ENCODE measurements at regions not wholly inside any gene's neighbourhood (a gene's known extent, or its start where the extent isn't known, plus 50 kb on each side); places are given as distances from the start of the nearest gene placed in this dataset.

DNA sequence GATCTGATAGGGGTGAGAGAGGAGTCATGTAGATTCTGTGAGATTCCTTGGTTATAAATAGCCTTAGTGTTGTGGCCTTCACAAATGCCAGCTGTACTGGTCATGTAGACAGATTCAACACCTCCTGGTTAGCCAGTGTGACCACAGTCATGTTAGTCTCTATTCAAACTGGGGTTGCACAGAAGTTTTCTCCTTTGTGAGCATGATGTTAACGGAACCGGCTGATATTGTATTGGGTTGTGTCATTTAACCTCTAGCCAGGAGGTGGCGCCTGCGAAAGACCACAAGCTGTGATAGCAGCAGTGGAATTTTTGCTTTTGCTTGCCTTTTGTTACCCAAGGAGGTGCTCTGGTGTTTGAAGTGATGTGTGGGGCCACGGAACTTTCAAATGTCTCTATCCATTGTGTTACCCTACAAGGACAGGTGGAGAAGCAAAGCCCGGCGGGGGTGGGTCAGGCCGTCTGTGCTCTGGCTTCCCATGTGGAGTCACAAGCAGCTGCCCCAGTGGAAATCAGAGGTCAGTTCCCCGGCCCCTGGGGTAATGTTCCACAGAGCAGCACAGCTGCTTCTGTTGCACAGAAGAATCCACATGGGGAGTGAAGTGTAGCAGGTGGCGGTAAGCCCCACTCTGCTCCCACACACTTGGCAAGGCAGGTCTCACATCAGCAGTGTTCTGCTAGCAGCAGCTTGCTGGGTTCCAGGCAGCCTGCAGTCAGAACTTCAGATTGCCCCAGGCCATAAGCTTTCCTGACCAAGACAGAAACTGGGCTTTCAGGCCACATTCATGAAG lies 112.6 kb downstream of the ADAMTS1 start:
- H3K4me3 ChIP-seq (ENCODE audit: low read length): peak overlapping the region; percentile 43
- peaks cover 4% of the 10 kb centered on the region for H3K27me3 ChIP-seq (ENCODE audit: control insufficient read depth, insufficient read depth, low read length)
- H3K36me3 ChIP-seq (ENCODE audit: insufficient read depth, low read length): no peaks in the 10 kb centered on the region
- no peaks in the 10 kb centered on the region for H3K9me3 ChIP-seq (replicated peaks; ENCODE audit: low read length)
- peak overlapping the region; percentile 70 for H3K4me2 ChIP-seq (ENCODE audit: low read length)
- H3K9ac ChIP-seq (ENCODE audit: low read depth, low read length): no peak overlapping the region
- H3K4me1 ChIP-seq (ENCODE audit: control insufficient read depth, insufficient read depth, low read length): peaks cover 7% of the 10 kb centered on the region

GRCh38 chr21:26719750-26720149 lies 125.5 kb downstream of the ADAMTS1 start:
- Histone ChIP-seq H3K36me3 (ENCODE audit: insufficient read depth, low read length) (no peaks in the 10 kb centered on the region), H3K9me3 (replicated peaks; ENCODE audit: low read length) (no peaks in the 10 kb centered on the region), H3K4me2 (ENCODE audit: low read length) (no peak overlapping the region), H3K4me3 (ENCODE audit: low read length) (no peak overlapping the region), H3K9ac (ENCODE audit: low read depth, low read length) (no peak overlapping the region), H3K4me1 (ENCODE audit: control insufficient read depth, insufficient read depth, low read length) (peaks cover 4% of the 10 kb centered on the region), H3K27me3 (ENCODE audit: control insufficient read depth, insufficient read depth, low read length) (no peaks in the 10 kb centered on the region)

DNA sequence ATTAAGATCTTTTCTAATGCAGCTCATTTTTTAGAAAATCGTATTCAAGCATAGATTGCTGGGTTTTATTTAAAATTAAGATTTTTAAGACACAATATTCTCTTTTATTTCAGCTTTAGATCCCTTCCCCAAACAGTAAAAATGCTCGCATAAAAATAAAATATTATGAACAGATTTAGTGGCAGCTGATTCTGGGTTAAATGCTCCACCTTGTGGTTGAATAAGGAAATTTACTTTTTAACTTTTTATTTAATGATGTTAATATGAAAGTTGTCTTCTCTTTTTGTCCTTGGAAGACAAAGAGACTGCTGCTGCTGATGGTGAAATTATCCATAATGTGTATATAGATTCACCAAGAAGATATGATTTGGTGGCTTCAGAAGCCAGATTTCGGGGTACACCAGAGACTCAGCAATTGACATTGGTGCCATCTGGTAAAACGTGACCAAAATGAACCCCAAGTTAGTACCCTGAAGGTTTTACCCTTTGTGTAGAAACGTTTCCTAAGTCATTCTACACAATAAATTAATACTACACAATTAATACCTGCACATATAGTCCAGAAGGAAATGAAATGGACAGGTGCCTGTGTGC lies 128.0 kb downstream of the ADAMTS1 start:
- Histone ChIP-seq H3K27me3 (ENCODE audit: control insufficient read depth, insufficient read depth, low read length) (no peaks in the 10 kb centered on the region), H3K36me3 (ENCODE audit: insufficient read depth, low read length) (no peaks in the 10 kb centered on the region), H3K4me1 (ENCODE audit: control insufficient read depth, insufficient read depth, low read length) (peaks cover 4% of the 10 kb centered on the region), H3K9ac (ENCODE audit: low read depth, low read length) (no peak overlapping the region), H3K4me3 (ENCODE audit: low read length) (no peak overlapping the region), H3K4me2 (ENCODE audit: low read length) (no peak overlapping the region), H3K9me3 (replicated peaks; ENCODE audit: low read length) (no peaks in the 10 kb centered on the region)

GRCh38 chr21:26715878-26716506 lies 129.2 kb downstream of the ADAMTS1 start:
- no peak overlapping the region for H3K4me3 ChIP-seq (ENCODE audit: low read length)
- no peaks in the 10 kb centered on the region for H3K9me3 ChIP-seq (replicated peaks; ENCODE audit: low read length)
- H3K27me3 ChIP-seq (ENCODE audit: control insufficient read depth, insufficient read depth, low read length): no peaks in the 10 kb centered on the region
- H3K4me2 ChIP-seq (ENCODE audit: low read length): peak overlapping the region; percentile 35
- H3K36me3 ChIP-seq (ENCODE audit: insufficient read depth, low read length): no peaks in the 10 kb centered on the region
- peaks cover 4% of the 10 kb centered on the region for H3K4me1 ChIP-seq (ENCODE audit: control insufficient read depth, insufficient read depth, low read length)
- no peak overlapping the region for H3K9ac ChIP-seq (ENCODE audit: low read depth, low read length)

- Histone ChIP-seq H3K4me2 (ENCODE audit: low read length) (no peak overlapping the region), H3K9ac (ENCODE audit: low read depth, low read length) (no peak overlapping the region), H3K9me3 (replicated peaks; ENCODE audit: low read length) (no peaks in the 10 kb centered on the region), H3K4me1 (ENCODE audit: control insufficient read depth, insufficient read depth, low read length) (peaks cover 4% of the 10 kb centered on the region), H3K27me3 (ENCODE audit: control insufficient read depth, insufficient read depth, low read length) (no peaks in the 10 kb centered on the region), H3K4me3 (ENCODE audit: low read length) (no peak overlapping the region), H3K36me3 (ENCODE audit: insufficient read depth, low read length) (no peaks in the 10 kb centered on the region)
Measured at GRCh38 chr21:26715116-26715515, 130.1 kb downstream of the ADAMTS1 start.

GRCh38 chr21:26710155-26710554 lies 135.1 kb downstream of the ADAMTS1 start:
- no peaks in the 10 kb centered on the region for H3K36me3 ChIP-seq (ENCODE audit: insufficient read depth, low read length)
- H3K4me1 ChIP-seq (ENCODE audit: control insufficient read depth, insufficient read depth, low read length): no peaks in the 10 kb centered on the region
- H3K9ac ChIP-seq (ENCODE audit: low read depth, low read length): no peak overlapping the region
- no peaks in the 10 kb centered on the region for H3K27me3 ChIP-seq (ENCODE audit: control insufficient read depth, insufficient read depth, low read length)
- no peaks in the 10 kb centered on the region for H3K9me3 ChIP-seq (replicated peaks; ENCODE audit: low read length)
- no peak overlapping the region for H3K4me3 ChIP-seq (ENCODE audit: low read length)
- no peak overlapping the region for H3K4me2 ChIP-seq (ENCODE audit: low read length)

GRCh38 chr21:26709090-26709489 lies 136.0 kb upstream of the CYYR1 start:
- Histone ChIP-seq H3K9me3 (replicated peaks; ENCODE audit: low read length) (no peaks in the 10 kb centered on the region), H3K4me1 (ENCODE audit: control insufficient read depth, insufficient read depth, low read length) (no peaks in the 10 kb centered on the region), H3K36me3 (ENCODE audit: insufficient read depth, low read length) (no peaks in the 10 kb centered on the region), H3K4me2 (ENCODE audit: low read length) (no peak overlapping the region), H3K9ac (ENCODE audit: low read depth, low read length) (no peak overlapping the region), H3K4me3 (ENCODE audit: low read length) (no peak overlapping the region), H3K27me3 (ENCODE audit: control insufficient read depth, insufficient read depth, low read length) (peaks cover 3% of the 10 kb centered on the region)

DNA sequence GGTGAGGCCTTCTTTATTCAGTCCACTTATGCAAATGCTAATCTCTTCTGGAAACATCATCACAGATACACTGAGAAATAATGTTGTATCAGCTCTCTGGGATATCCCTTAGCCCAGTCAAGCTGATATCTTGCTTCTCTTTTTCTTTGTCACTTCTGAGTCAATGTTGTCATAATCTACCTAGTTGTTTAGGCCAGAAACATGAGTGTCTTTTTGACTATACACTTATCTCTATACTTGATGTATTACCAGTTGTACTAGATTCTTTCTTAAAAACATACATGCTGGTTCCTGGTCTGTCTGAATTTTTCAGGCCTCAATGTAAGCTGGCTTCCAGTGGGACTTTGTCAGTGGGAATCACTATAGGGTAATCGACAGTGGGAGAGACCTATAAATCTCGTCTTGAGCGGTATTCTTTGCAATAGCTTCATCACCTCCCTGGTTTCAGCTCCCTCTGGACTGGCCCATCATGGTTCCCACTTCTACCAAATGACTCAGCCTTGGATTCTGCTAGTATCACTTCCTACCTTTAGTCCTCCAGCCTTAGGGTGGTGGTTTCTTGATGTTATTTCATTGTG lies 135.2 kb upstream of the CYYR1 start:
- no peak overlapping the region for H3K4me3 ChIP-seq (ENCODE audit: low read length)
- no peak overlapping the region for H3K4me2 ChIP-seq (ENCODE audit: low read length)
- no peaks in the 10 kb centered on the region for H3K4me1 ChIP-seq (ENCODE audit: control insufficient read depth, insufficient read depth, low read length)
- no peak overlapping the region for H3K9ac ChIP-seq (ENCODE audit: low read depth, low read length)
- peaks cover 3% of the 10 kb centered on the region for H3K27me3 ChIP-seq (ENCODE audit: control insufficient read depth, insufficient read depth, low read length)
- H3K36me3 ChIP-seq (ENCODE audit: insufficient read depth, low read length): no peaks in the 10 kb centered on the region
- no peaks in the 10 kb centered on the region for H3K9me3 ChIP-seq (replicated peaks; ENCODE audit: low read length)

- Histone ChIP-seq H3K9me3 (replicated peaks; ENCODE audit: low read length) (no peaks in the 10 kb centered on the region), H3K9ac (ENCODE audit: low read depth, low read length) (no peak overlapping the region), H3K27me3 (ENCODE audit: control insufficient read depth, insufficient read depth, low read length) (peaks cover 3% of the 10 kb centered on the region), H3K4me3 (ENCODE audit: low read length) (no peak overlapping the region), H3K36me3 (ENCODE audit: insufficient read depth, low read length) (no peaks in the 10 kb centered on the region), H3K4me1 (ENCODE audit: control insufficient read depth, insufficient read depth, low read length) (no peaks in the 10 kb centered on the region), H3K4me2 (ENCODE audit: low read length) (no peak overlapping the region)
Measured at GRCh38 chr21:26707246-26707645, 134.2 kb upstream of the CYYR1 start.

DNA sequence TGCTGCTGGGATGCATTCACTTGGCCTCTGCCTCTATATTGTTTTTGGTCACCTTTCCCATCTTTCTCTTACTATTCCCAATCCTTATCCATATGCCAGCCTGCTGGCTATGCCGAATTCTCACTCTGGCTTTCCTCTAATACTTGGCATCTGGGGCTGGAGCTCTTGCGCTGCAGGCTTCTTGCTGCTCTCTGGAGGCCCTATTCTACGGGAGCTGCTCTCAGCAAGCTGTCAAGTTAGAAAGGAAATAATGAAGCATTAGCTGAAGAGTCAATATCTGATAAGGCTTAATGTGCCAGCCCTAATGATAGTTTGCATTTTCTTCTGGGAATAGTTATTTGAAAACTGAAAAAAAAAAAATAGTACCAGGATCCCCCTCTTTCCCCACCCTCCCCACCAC lies 125.3 kb upstream of the CYYR1 start:
- Histone ChIP-seq H3K4me3 (ENCODE audit: low read length) (no peak overlapping the region), H3K36me3 (ENCODE audit: insufficient read depth, low read length) (no peaks in the 10 kb centered on the region), H3K9ac (ENCODE audit: low read depth, low read length) (no peak overlapping the region), H3K4me1 (ENCODE audit: control insufficient read depth, insufficient read depth, low read length) (no peaks in the 10 kb centered on the region), H3K4me2 (ENCODE audit: low read length) (no peak overlapping the region), H3K9me3 (replicated peaks; ENCODE audit: low read length) (no peaks in the 10 kb centered on the region), H3K27me3 (ENCODE audit: control insufficient read depth, insufficient read depth, low read length) (peaks cover 4% of the 10 kb centered on the region)

- Histone ChIP-seq H3K36me3 (ENCODE audit: insufficient read depth, low read length) (no peaks in the 10 kb centered on the region), H3K4me1 (ENCODE audit: control insufficient read depth, insufficient read depth, low read length) (no peaks in the 10 kb centered on the region), H3K4me2 (ENCODE audit: low read length) (no peak overlapping the region), H3K9me3 (replicated peaks; ENCODE audit: low read length) (no peaks in the 10 kb centered on the region), H3K9ac (ENCODE audit: low read depth, low read length) (no peak overlapping the region), H3K27me3 (ENCODE audit: control insufficient read depth, insufficient read depth, low read length) (peaks cover 4% of the 10 kb centered on the region), H3K4me3 (ENCODE audit: low read length) (no peak overlapping the region)
Measured at GRCh38 chr21:26691416-26691815, 118.3 kb upstream of the CYYR1 start.

Data from skeletal muscle satellite cell (primary cell).